Neural progenitor cell (in vitro differentiated cells): ENCODE measurements at regions not wholly inside any gene's neighbourhood (a gene's known extent, or its start where the extent isn't known, plus 50 kb on each side); places are given as distances from the start of the nearest gene placed in this dataset.

Source experiments
- DNase-seq: peaks from one replicate; pipeline ENCODE4 v3.0.0-alpha.2; 2016; ENCODE audit warnings: low spot score
- H2AFZ ChIP-seq: fragments of 200-600 bp; sonication (generic); replicated peaks from 2 replicates; pipeline ENCODE4 v1.6.1; 2016; ENCODE audit warnings: antibody characterized with exemption
- H3F3A ChIP-seq: fragments of 200-600 bp; sonication (generic); 2 replicates; pipeline ENCODE4 v1.6.1; 2016; ENCODE audit warnings: antibody characterized with exemption, low read depth
- H3K27ac ChIP-seq: fragments of 200-600 bp; sonication (generic); 2 replicates; pipeline ENCODE4 v1.5.1; 2016; ENCODE audit warnings: mild to moderate bottlenecking
- H3K27me3 ChIP-seq: fragments of 200-600 bp; sonication (generic); 2 replicates; pipeline ENCODE4 v1.6.1; 2016; ENCODE audit warnings: mild to moderate bottlenecking, moderate library complexity
- H3K36me3 ChIP-seq: fragments of 200-600 bp; sonication (generic); 2 replicates; pipeline ENCODE4 v1.5.1; 2016
- H3K4me1 ChIP-seq: fragments of 200-600 bp; sonication (generic); 2 replicates; pipeline ENCODE4 v1.6.1; 2016; ENCODE audit warnings: mixed run types
- H3K4me2 ChIP-seq: fragments of 200-600 bp; sonication (generic); 2 replicates; pipeline ENCODE4 v1.6.1; 2016
- H3K4me3 ChIP-seq: fragments of 200-600 bp; sonication (generic); 2 replicates; pipeline ENCODE4 v1.5.1; 2016
- H3K79me2 ChIP-seq: fragments of 200-600 bp; sonication (generic); 2 replicates; pipeline ENCODE4 v1.6.1; 2016; ENCODE audit warnings: low read depth
- H3K9ac ChIP-seq: fragments of 200-600 bp; sonication (generic); 2 replicates; pipeline ENCODE4 v1.6.1; 2016
- H3K9me3 ChIP-seq: fragments of 200-600 bp; sonication (generic); 2 replicates; pipeline ENCODE4 v1.5.1; 2016; ENCODE audit warnings: low read depth
- H4K20me1 ChIP-seq: fragments of 200-600 bp; sonication (generic); 2 replicates; pipeline ENCODE4 v1.6.1; 2016; ENCODE audit warnings: low read depth
- H3K27ac Mint-ChIP-seq: 3 replicates; pipeline ENCODE4 v1.8.0; 2021; ENCODE audit warnings: mixed read lengths
- H3K27me3 Mint-ChIP-seq: 2 replicates; pipeline ENCODE4 v1.8.0; 2022; ENCODE audit warnings: low read depth, mild to moderate bottlenecking, inconsistent platforms, moderate library complexity, mixed read lengths; ENCODE audit not compliant: insufficient read depth
- H3K36me3 Mint-ChIP-seq: 3 replicates; pipeline ENCODE4 v1.8.0; 2021; ENCODE audit warnings: mixed read lengths
- H3K4me1 Mint-ChIP-seq: 3 replicates; pipeline ENCODE4 v1.8.0; 2021; ENCODE audit warnings: mixed read lengths
- H3K4me3 Mint-ChIP-seq: 3 replicates; pipeline ENCODE4 v1.8.0; 2021; ENCODE audit warnings: mild to moderate bottlenecking, moderate library complexity, mixed read lengths
- H3K9me3 Mint-ChIP-seq: 3 replicates; pipeline ENCODE4 v1.8.0; 2020; ENCODE audit warnings: mixed read lengths
- EZH2 ChIP-seq: fragments of 200-600 bp; sonication (generic); IDR thresholded peaks from 2 replicates; pipeline ENCODE4 v1.6.1; 2017; ENCODE audit warnings: antibody characterized with exemption, mild to moderate bottlenecking, moderate library complexity
- EZH2phosphoT487 ChIP-seq: fragments of 200-600 bp; sonication (generic); IDR thresholded peaks from 2 replicates; pipeline ENCODE4 v1.6.1; 2017; ENCODE audit warnings: antibody characterized with exemption
- TF ChIP-seq, protein P1 (sequence below): fragments of 200-600 bp; sonication (generic); IDR thresholded peaks from 2 replicates; pipeline ENCODE4 v1.5.1; 2017; ENCODE audit warnings: antibody characterized with exemption, mild to moderate bottlenecking

DNA sequence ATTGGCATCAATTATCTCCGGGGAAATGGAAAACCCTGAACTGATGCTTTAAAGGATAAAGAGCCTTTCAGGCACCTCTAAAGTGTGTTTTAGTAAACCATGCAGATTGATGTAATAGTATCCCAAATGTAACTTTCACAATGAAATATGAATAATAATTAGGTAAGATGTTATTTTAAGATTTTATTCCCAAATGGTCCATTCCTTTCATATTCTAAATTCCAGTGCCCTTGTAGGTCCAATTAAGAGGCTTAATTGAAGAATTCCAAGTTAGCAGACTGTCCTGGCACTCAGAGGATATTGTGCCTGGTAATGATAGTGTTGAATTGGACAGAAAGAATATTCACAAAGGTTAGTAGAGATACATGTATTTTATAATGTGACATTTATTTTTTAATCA, 352.5 kb upstream of the NUDT12 start:
- H4K20me1 ChIP-seq = no peaks in the 10 kb centered on the region
- DNase-seq = no peak
- no peak overlapping the region for H3K4me3 ChIP-seq
- peaks cover 11% of the 10 kb centered on the region for H3F3A ChIP-seq
- peaks cover 33% of the 10 kb centered on the region for H3K4me1 Mint-ChIP-seq
- no peak overlapping the region for H3K4me3 Mint-ChIP-seq
- no peak overlapping the region for H3K27ac ChIP-seq
- H3K79me2 ChIP-seq = no peaks in the 10 kb centered on the region
- no peaks in the 10 kb centered on the region for H3K9me3 ChIP-seq
- H3K4me2 ChIP-seq = no peak overlapping the region
- no peaks in the 10 kb centered on the region for H3K36me3 Mint-ChIP-seq
- H2AFZ ChIP-seq = no peak overlapping the region
- H3K27me3 Mint-ChIP-seq = no peaks in the 10 kb centered on the region
- peaks cover 27% of the 10 kb centered on the region for H3K4me1 ChIP-seq
- no peaks in the 10 kb centered on the region for H3K9me3 Mint-ChIP-seq
- no peak overlapping the region for H3K9ac ChIP-seq
- H3K27me3 ChIP-seq = no peaks in the 10 kb centered on the region
- TF ChIP-seq EZH2 (no peak), EZH2phosphoT487 (no peak)
- TF ChIP-seq, protein P1, sequence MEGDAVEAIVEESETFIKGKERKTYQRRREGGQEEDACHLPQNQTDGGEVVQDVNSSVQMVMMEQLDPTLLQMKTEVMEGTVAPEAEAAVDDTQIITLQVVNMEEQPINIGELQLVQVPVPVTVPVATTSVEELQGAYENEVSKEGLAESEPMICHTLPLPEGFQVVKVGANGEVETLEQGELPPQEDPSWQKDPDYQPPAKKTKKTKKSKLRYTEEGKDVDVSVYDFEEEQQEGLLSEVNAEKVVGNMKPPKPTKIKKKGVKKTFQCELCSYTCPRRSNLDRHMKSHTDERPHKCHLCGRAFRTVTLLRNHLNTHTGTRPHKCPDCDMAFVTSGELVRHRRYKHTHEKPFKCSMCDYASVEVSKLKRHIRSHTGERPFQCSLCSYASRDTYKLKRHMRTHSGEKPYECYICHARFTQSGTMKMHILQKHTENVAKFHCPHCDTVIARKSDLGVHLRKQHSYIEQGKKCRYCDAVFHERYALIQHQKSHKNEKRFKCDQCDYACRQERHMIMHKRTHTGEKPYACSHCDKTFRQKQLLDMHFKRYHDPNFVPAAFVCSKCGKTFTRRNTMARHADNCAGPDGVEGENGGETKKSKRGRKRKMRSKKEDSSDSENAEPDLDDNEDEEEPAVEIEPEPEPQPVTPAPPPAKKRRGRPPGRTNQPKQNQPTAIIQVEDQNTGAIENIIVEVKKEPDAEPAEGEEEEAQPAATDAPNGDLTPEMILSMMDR = no peak
- no peak overlapping the region for H3K27ac Mint-ChIP-seq
- H3K36me3 ChIP-seq = no peaks in the 10 kb centered on the region

DNA sequence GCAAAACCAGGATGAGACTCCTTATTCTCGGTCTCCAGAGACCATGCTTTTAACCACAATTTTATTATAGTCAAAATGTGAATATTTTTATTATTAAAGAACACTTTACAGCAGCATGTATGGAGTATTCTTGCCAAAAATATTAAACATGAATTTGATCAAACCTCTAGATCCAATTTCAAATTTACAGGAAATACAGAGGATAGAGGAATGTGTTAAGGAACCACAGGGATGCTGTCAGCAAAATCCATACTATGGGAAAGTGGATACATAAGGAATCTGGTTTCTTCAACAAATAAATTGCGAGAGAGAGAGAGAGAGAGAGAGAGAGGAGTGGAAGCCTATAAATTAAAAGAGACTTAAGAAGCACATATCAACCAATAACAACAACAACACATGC, 348.2 kb upstream of the NUDT12 start:
- Histone ChIP-seq H3K4me2 (no peak overlapping the region), H2AFZ (no peak overlapping the region), H3F3A (no peaks in the 10 kb centered on the region), H3K4me3 (no peak overlapping the region), H3K9me3 (no peaks in the 10 kb centered on the region), H3K36me3 (no peaks in the 10 kb centered on the region), H4K20me1 (no peaks in the 10 kb centered on the region), H3K9ac (no peak overlapping the region), H3K4me1 (peaks cover 12% of the 10 kb centered on the region), H3K27ac (no peak overlapping the region), H3K79me2 (no peaks in the 10 kb centered on the region), H3K27me3 (no peaks in the 10 kb centered on the region)
- H3K9me3 Mint-ChIP-seq = no peaks in the 10 kb centered on the region
- no peak for TF ChIP-seq EZH2
- TF ChIP-seq EZH2phosphoT487 = no peak
- TF ChIP-seq, protein P1 = no peak
- peaks cover 13% of the 10 kb centered on the region for H3K4me1 Mint-ChIP-seq
- H3K27me3 Mint-ChIP-seq = no peaks in the 10 kb centered on the region
- H3K36me3 Mint-ChIP-seq = no peaks in the 10 kb centered on the region
- no peak for DNase-seq
- H3K4me3 Mint-ChIP-seq = no peak overlapping the region
- H3K27ac Mint-ChIP-seq = no peak overlapping the region

DNA sequence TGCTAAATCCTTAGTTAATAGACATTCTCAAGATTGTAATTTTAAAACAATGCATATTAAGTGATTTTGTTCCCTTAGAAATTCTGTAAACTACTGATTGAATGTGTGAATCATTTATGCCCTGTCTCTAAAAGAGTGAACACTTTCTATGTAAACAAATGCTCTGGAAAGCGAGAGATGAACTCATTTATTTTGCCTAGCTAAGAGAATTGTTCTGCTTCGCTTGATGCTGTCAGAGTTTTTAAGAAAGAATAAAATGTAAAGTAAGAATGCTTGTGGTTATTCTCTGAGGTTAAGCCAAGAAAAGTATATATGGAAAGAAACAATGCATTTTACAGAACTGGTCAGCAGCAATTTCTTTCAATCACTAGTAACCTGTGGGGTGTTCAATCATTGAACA, 347.4 kb upstream of the NUDT12 start:
- no peak overlapping the region for H3K4me3 Mint-ChIP-seq
- no peaks in the 10 kb centered on the region for H3K79me2 ChIP-seq
- no peaks in the 10 kb centered on the region for H3K9me3 ChIP-seq
- no peaks in the 10 kb centered on the region for H3K27me3 ChIP-seq
- no peak for TF ChIP-seq EZH2
- no peak for TF ChIP-seq EZH2phosphoT487
- TF ChIP-seq, protein P1 = no peak
- no peaks in the 10 kb centered on the region for H3F3A ChIP-seq
- H3K4me1 Mint-ChIP-seq = peaks cover 9% of the 10 kb centered on the region
- no peaks in the 10 kb centered on the region for H4K20me1 ChIP-seq
- H3K4me1 ChIP-seq = peaks cover 12% of the 10 kb centered on the region
- H3K27ac ChIP-seq = no peak overlapping the region
- no peak overlapping the region for H3K4me2 ChIP-seq
- no peaks in the 10 kb centered on the region for H3K36me3 ChIP-seq
- H3K27me3 Mint-ChIP-seq = no peaks in the 10 kb centered on the region
- H3K36me3 Mint-ChIP-seq = no peaks in the 10 kb centered on the region
- no peaks in the 10 kb centered on the region for H3K9me3 Mint-ChIP-seq
- no peak overlapping the region for H2AFZ ChIP-seq
- no peak overlapping the region for H3K4me3 ChIP-seq
- no peak overlapping the region for H3K27ac Mint-ChIP-seq
- no peak overlapping the region for H3K9ac ChIP-seq
- no peak for DNase-seq
